Suprapubic skin (tissue), 3 donors: ENCODE measurements at regions not wholly inside any gene's neighbourhood (a gene's known extent, or its start where the extent isn't known, plus 50 kb on each side); places are given as distances from the start of the nearest gene placed in this dataset.

ENCODE experiments used
- EP300 ChIP-seq: sonication (generic); formaldehyde crosslinking; IDR thresholded peaks from one replicate; pipeline ENCODE4 v1.6.1; 2017; ENCODE audit warnings: antibody characterized with exemption
- POLR2A ChIP-seq, 2 donors: fragments of 450-650 bp; IDR thresholded peaks; one replicate each; pipeline ENCODE4 v1.6.1; 2017; ENCODE audit warnings: antibody characterized with exemption in 2 of 2, mild to moderate bottlenecking in 2 of 2, moderate library complexity in 2 of 2
- TF ChIP-seq, protein P1 (sequence below), 2 donors: fragments of 200-600 bp in 1 of 2; fragments of 450-650 bp in 1 of 2; sonication (generic) in 1 of 2; IDR thresholded peaks; one replicate each; pipeline ENCODE4 v1.5.1; 2016 to 2019; ENCODE audit warnings: antibody characterized with exemption in 2 of 2, mild to moderate bottlenecking in 1 of 2, moderate library complexity in 1 of 2

DNA sequence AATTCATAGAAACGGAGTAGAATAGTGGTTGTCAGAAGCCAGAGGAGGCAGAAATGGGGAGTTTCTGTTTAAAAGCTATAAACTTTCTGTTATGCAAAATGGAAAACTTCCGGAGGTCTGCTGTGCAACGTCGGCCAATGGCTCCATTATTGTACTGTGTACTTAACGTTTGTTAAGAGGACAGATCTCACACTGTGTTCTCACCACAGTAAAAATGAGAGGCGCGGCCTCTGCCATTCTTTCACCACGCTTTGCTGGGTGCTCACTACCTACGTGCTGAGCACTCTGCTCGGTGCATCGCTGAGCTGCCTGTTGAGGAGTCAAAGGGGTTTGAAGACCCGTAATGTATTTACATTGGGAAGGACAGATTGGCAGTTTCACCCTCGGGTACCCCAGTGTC, 218.8 kb upstream of the B3GAT1 start:
- no peak for TF ChIP-seq EP300
- TF ChIP-seq, protein P1, sequence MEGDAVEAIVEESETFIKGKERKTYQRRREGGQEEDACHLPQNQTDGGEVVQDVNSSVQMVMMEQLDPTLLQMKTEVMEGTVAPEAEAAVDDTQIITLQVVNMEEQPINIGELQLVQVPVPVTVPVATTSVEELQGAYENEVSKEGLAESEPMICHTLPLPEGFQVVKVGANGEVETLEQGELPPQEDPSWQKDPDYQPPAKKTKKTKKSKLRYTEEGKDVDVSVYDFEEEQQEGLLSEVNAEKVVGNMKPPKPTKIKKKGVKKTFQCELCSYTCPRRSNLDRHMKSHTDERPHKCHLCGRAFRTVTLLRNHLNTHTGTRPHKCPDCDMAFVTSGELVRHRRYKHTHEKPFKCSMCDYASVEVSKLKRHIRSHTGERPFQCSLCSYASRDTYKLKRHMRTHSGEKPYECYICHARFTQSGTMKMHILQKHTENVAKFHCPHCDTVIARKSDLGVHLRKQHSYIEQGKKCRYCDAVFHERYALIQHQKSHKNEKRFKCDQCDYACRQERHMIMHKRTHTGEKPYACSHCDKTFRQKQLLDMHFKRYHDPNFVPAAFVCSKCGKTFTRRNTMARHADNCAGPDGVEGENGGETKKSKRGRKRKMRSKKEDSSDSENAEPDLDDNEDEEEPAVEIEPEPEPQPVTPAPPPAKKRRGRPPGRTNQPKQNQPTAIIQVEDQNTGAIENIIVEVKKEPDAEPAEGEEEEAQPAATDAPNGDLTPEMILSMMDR (IDR thresholded peaks at IDR 0.05): no peak
- no peak for TF ChIP-seq POLR2A (IDR thresholded peaks at IDR 0.05)
